ENCODE measurements at regions not wholly inside any gene's neighbourhood (a gene's known extent, or its start where the extent isn't known, plus 50 kb on each side); places are given as distances from the start of the nearest gene placed in this dataset.
A peak's percentile ranks its signal among the peaks of the same experiment; 100 is the strongest.

GRCh38 chrX:68895341-68895755, 66.5 kb downstream of the EFNB1 start:
- Histone ChIP-seq H3K36me3 (ENCODE audit: control insufficient read depth in 4 of 4, insufficient read depth in 3 of 4, low read depth in 1 of 4, low read length in 3 of 4) (no peaks in the 10 kb centered on the region), H3K4me3 (ENCODE audit: low read depth in 1 of 3, low read length in 3 of 3) (no peak overlapping the region), H3K27ac (ENCODE audit: low read depth in 1 of 2, low read length in 2 of 2) (peak overlapping the region; percentile 42 to 43), H3K4me1 (ENCODE audit: control insufficient read depth in 4 of 4, insufficient read depth in 4 of 4, low read length in 3 of 4) (peaks cover 0 to 13% (median 7%) of the 10 kb centered on the region in 4 donors), H3K9me3 (ENCODE audit: control insufficient read depth in 4 of 4, low read length in 3 of 4) (no peaks in the 10 kb centered on the region), H3K27me3 (ENCODE audit: control insufficient read depth in 4 of 4, insufficient read depth in 4 of 4, low read length in 3 of 4) (no peaks in the 10 kb centered on the region), H3K9ac (ENCODE audit: low read depth in 1 of 2, low read length in 2 of 2) (no peak overlapping the region)
- peak; percentile 36 for DNase-seq (ENCODE audit: low spot score)
- TF ChIP-seq HNF4G (IDR thresholded peaks at IDR 0.05): no peak
- TF ChIP-seq NR2F2 (IDR thresholded peaks at IDR 0.05): no peak
- no peak for TF ChIP-seq EGR1 (IDR thresholded peaks at IDR 0.05; ENCODE audit: low read depth in 2 of 2)
- TF ChIP-seq GABPA (IDR thresholded peaks at IDR 0.05 in 1 of 2, conservative IDR thresholded peaks at IDR 0.05 in 1 of 2): no peak
- no peak for TF ChIP-seq TAF1 (conservative IDR thresholded peaks at IDR 0.05)
- no peak for TF ChIP-seq SP1 (IDR thresholded peaks at IDR 0.05)
- WGBS: 54% methylated on average over 4 of the region's 4 CpGs

- WGBS: 63% methylated on average over 48 of the region's 49 CpGs
- H3K27ac ChIP-seq (ENCODE audit: low read depth in 1 of 2, low read length in 2 of 2): peak overlapping the region; percentile 43 to 50
- no peaks in the 10 kb centered on the region for H3K9me3 ChIP-seq (ENCODE audit: control insufficient read depth in 4 of 4, low read length in 3 of 4)
- no peak overlapping the region for H3K9ac ChIP-seq (ENCODE audit: low read depth in 1 of 2, low read length in 2 of 2)
- DNase-seq (ENCODE audit: low spot score): no peak
- H3K27me3 ChIP-seq (ENCODE audit: control insufficient read depth in 4 of 4, insufficient read depth in 4 of 4, low read length in 3 of 4): no peaks in the 10 kb centered on the region
- no peak overlapping the region for H3K4me3 ChIP-seq (ENCODE audit: low read depth in 1 of 3, low read length in 3 of 3)
- TF ChIP-seq CTCF (IDR thresholded peaks at IDR 0.05; ENCODE audit: low read depth, low read length, missing input control) (no peak), JUND (IDR thresholded peaks at IDR 0.05) (no peak), ATF3 (IDR thresholded peaks at IDR 0.05) (no peak), RXRA (IDR thresholded peaks at IDR 0.05) (no peak), FOXA2 (IDR thresholded peaks at IDR 0.05) (no peak), FOXA1 (IDR thresholded peaks at IDR 0.05) (no peak), EGR1 (IDR thresholded peaks at IDR 0.05; ENCODE audit: low read depth in 2 of 2) (no peak), HNF4A (conservative IDR thresholded peaks at IDR 0.05) (no peak), GABPA (IDR thresholded peaks at IDR 0.05 in 1 of 2, conservative IDR thresholded peaks at IDR 0.05 in 1 of 2) (no peak)
- peaks cover 0 to 13% (median 7%) of the 10 kb centered on the region in 4 donors for H3K4me1 ChIP-seq (ENCODE audit: control insufficient read depth in 4 of 4, insufficient read depth in 4 of 4, low read length in 3 of 4)
- no peaks in the 10 kb centered on the region for H3K36me3 ChIP-seq (ENCODE audit: control insufficient read depth in 4 of 4, insufficient read depth in 3 of 4, low read depth in 1 of 4, low read length in 3 of 4)
Measured at GRCh38 chrX:68894513-68895340, 65.9 kb downstream of the EFNB1 start.

GRCh38 chrX:68894142-68894512, 65.3 kb downstream of the EFNB1 start:
- H3K27ac ChIP-seq (ENCODE audit: low read depth in 1 of 2, low read length in 2 of 2): peak overlapping the region; percentile 29 to 50
- H3K27me3 ChIP-seq (ENCODE audit: control insufficient read depth in 4 of 4, insufficient read depth in 4 of 4, low read length in 3 of 4): no peaks in the 10 kb centered on the region
- no peak for DNase-seq (ENCODE audit: low spot score)
- WGBS: 73% methylated on average over 8 of the region's 8 CpGs
- no peaks in the 10 kb centered on the region for H3K9me3 ChIP-seq (ENCODE audit: control insufficient read depth in 4 of 4, low read length in 3 of 4)
- peaks cover 0 to 13% (median 7%) of the 10 kb centered on the region in 4 donors for H3K4me1 ChIP-seq (ENCODE audit: control insufficient read depth in 4 of 4, insufficient read depth in 4 of 4, low read length in 3 of 4)
- H3K4me3 ChIP-seq (ENCODE audit: low read depth in 1 of 3, low read length in 3 of 3): no peak overlapping the region
- no peak for TF ChIP-seq JUND (IDR thresholded peaks at IDR 0.05)
- no peak for TF ChIP-seq CTCF (IDR thresholded peaks at IDR 0.05; ENCODE audit: low read depth, low read length, missing input control)
- no peaks in the 10 kb centered on the region for H3K36me3 ChIP-seq (ENCODE audit: control insufficient read depth in 4 of 4, insufficient read depth in 3 of 4, low read depth in 1 of 4, low read length in 3 of 4)
- H3K9ac ChIP-seq (ENCODE audit: low read depth in 1 of 2, low read length in 2 of 2): no peak overlapping the region

Data from liver (tissue), 8 donors.